Hepatocyte (in vitro differentiated cells): ENCODE measurements at regions not wholly inside any gene's neighbourhood (a gene's known extent, or its start where the extent isn't known, plus 50 kb on each side); places are given as distances from the start of the nearest gene placed in this dataset.

ENCODE experiments used
- DNase-seq: peaks from one replicate; pipeline ENCODE4 v3.0.0-alpha.2; 2016; ENCODE audit warnings: low spot score
- H2AFZ ChIP-seq: fragments of 200-600 bp; sonication (generic); 2 replicates; pipeline ENCODE4 v1.6.0; 2016; ENCODE audit warnings: antibody characterized with exemption, mild to moderate bottlenecking
- H3K27ac ChIP-seq: fragments of 200-600 bp; sonication (generic); 2 replicates; pipeline ENCODE4 v1.5.1; 2016; ENCODE audit warnings: mild to moderate bottlenecking
- H3K27me3 ChIP-seq: fragments of 200-600 bp; sonication (generic); 2 replicates; pipeline ENCODE4 v1.6.1; 2016
- H3K36me3 ChIP-seq: fragments of 200-600 bp; sonication (generic); replicated peaks from 2 replicates; pipeline ENCODE4 v1.5.1; 2016; ENCODE audit warnings: low read depth; ENCODE audit not compliant: insufficient read depth
- H3K4me1 ChIP-seq: fragments of 200-600 bp; sonication (generic); 2 replicates; pipeline ENCODE4 v1.5.1; 2016; ENCODE audit warnings: mild to moderate bottlenecking, moderate library complexity; ENCODE audit not compliant: insufficient read depth
- H3K4me2 ChIP-seq: fragments of 200-600 bp; sonication (generic); 2 replicates; pipeline ENCODE4 v1.6.0; 2016
- H3K4me3 ChIP-seq: fragments of 200-600 bp; sonication (generic); 2 replicates; pipeline ENCODE4 v1.5.1; 2016; ENCODE audit warnings: mild to moderate bottlenecking
- H3K79me2 ChIP-seq: fragments of 200-600 bp; sonication (generic); 2 replicates; pipeline ENCODE4 v1.6.0; 2017; ENCODE audit warnings: mild to moderate bottlenecking
- H3K9me2 ChIP-seq: fragments of 200-600 bp; sonication (generic); replicated peaks from 2 replicates; pipeline ENCODE4 v1.6.0; 2017; ENCODE audit warnings: mild to moderate bottlenecking; ENCODE audit not compliant: insufficient read depth
- H3K9me3 ChIP-seq: fragments of 200-600 bp; sonication (generic); 2 replicates; pipeline ENCODE4 v1.5.1; 2016; ENCODE audit warnings: low read depth, mild to moderate bottlenecking
- H4K20me1 ChIP-seq: fragments of 200-600 bp; sonication (generic); 2 replicates; pipeline ENCODE4 v1.6.0; 2016; ENCODE audit warnings: mild to moderate bottlenecking; ENCODE audit not compliant: insufficient read depth, poor library complexity, severe bottlenecking
- EZH2 ChIP-seq: fragments of 200-600 bp; sonication (generic); IDR thresholded peaks from 2 replicates; pipeline ENCODE4 v1.6.1; 2016; ENCODE audit warnings: antibody characterized with exemption, mild to moderate bottlenecking, borderline replicate concordance
- EZH2phosphoT487 ChIP-seq: fragments of 200-600 bp; sonication (generic); IDR thresholded peaks from one replicate; pipeline ENCODE4 v1.6.1; 2018; ENCODE audit warnings: antibody characterized with exemption, mild to moderate bottlenecking, low read depth, moderate library complexity; ENCODE audit not compliant: unreplicated experiment, severe bottlenecking
- WGBS: methylation state at CpG from one replicate; pipeline ENCODE4 v1.1.6; 2016; ENCODE audit warnings: low lambda C conversion rate; ENCODE audit errors: missing lambda C conversion rate; 5-methylcytosine and 5-hydroxymethylcytosine counted together
- TF ChIP-seq, protein P1 (sequence below): fragments of 200-600 bp; sonication (generic); IDR thresholded peaks from 2 replicates; pipeline ENCODE4 v1.5.1; 2016; ENCODE audit warnings: antibody characterized with exemption, mild to moderate bottlenecking; ENCODE audit not compliant: poor library complexity

DNA sequence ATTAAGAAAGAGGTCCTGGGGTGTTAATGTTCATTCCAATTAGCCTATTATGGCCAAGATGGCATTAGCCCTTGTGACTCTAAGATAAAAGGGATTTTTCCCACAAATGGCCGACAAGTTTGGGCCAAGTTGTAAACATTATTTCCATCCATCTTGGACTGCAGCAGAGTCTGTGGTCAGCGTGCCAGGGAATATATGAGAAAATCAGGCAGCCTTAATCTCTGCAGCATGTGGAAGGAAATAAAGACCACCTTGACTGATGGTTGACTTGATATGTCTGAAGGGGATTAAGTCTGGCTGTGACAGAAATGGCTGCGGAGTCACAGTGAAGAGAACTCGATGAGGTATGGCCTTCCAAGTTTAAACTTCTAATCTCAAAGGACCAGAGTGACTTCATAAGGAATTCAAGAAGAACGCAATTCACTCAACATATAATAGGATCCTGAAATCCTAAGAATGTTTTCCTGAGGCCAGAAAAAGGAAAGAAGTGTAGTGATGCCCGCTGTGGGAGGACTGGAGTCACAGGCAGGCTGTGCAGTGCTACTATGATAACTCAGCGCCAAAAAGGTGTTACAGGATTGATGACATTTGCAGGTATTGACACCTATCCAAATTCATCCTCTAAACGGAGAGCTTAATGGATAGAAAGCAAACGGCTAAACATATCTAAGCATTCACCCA lies 287.1 kb downstream of the SEC61B start:
- Histone ChIP-seq H3K9me2 (no peaks in the 10 kb centered on the region), H3K9me3 (no peaks in the 10 kb centered on the region), H4K20me1 (no peaks in the 10 kb centered on the region), H3K27me3 (no peaks in the 10 kb centered on the region), H3K79me2 (no peaks in the 10 kb centered on the region), H3K27ac (no peak overlapping the region), H3K4me1 (no peaks in the 10 kb centered on the region), H3K4me2 (no peak overlapping the region), H3K36me3 (no peaks in the 10 kb centered on the region), H3K4me3 (no peak overlapping the region), H2AFZ (no peak overlapping the region)
- WGBS = 63% methylated on average over 9 of the region's 9 CpGs
- TF ChIP-seq, protein P1, sequence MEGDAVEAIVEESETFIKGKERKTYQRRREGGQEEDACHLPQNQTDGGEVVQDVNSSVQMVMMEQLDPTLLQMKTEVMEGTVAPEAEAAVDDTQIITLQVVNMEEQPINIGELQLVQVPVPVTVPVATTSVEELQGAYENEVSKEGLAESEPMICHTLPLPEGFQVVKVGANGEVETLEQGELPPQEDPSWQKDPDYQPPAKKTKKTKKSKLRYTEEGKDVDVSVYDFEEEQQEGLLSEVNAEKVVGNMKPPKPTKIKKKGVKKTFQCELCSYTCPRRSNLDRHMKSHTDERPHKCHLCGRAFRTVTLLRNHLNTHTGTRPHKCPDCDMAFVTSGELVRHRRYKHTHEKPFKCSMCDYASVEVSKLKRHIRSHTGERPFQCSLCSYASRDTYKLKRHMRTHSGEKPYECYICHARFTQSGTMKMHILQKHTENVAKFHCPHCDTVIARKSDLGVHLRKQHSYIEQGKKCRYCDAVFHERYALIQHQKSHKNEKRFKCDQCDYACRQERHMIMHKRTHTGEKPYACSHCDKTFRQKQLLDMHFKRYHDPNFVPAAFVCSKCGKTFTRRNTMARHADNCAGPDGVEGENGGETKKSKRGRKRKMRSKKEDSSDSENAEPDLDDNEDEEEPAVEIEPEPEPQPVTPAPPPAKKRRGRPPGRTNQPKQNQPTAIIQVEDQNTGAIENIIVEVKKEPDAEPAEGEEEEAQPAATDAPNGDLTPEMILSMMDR = no peak
- TF ChIP-seq EZH2 = no peak
- no peak for TF ChIP-seq EZH2phosphoT487
- DNase-seq = no peak

DNA sequence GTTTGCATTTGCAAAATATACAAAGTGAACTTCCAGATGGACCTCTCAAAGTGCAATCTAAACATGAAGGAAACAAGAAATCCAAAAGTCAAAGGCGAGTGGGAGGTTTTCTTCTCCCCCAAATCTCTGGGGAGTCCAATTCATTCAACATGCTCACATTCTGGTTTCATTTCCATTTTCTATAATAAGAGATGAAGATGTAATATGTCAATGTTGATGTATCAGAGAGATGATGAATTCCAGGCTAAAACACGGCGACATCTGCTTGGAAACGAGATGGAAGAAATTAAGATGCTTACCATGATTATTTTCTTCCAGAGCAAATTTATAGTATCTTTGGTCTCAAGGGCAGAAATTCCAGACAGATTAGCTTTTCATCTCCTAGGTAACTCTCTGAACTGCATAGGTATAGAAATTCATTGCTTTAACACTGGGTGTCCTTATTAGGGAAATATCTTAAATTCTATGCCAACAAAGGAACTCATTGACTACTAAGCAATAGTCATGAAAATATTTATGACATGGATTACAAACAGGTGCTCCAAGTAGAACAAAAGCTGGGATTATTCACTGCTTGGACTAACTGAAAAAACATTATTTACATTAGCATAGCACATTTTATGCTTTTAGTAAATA lies 287.9 kb downstream of the SEC61B start:
- H2AFZ ChIP-seq = no peak overlapping the region
- 74% methylated on average over 4 of the region's 4 CpGs for WGBS
- H4K20me1 ChIP-seq = no peaks in the 10 kb centered on the region
- H3K27me3 ChIP-seq = no peaks in the 10 kb centered on the region
- H3K36me3 ChIP-seq = no peaks in the 10 kb centered on the region
- DNase-seq = no peak
- no peaks in the 10 kb centered on the region for H3K79me2 ChIP-seq
- H3K4me3 ChIP-seq = no peak overlapping the region
- no peak for TF ChIP-seq EZH2phosphoT487
- H3K27ac ChIP-seq = no peak overlapping the region
- no peaks in the 10 kb centered on the region for H3K9me2 ChIP-seq
- H3K4me2 ChIP-seq = no peak overlapping the region
- no peaks in the 10 kb centered on the region for H3K4me1 ChIP-seq
- H3K9me3 ChIP-seq = no peaks in the 10 kb centered on the region

DNA sequence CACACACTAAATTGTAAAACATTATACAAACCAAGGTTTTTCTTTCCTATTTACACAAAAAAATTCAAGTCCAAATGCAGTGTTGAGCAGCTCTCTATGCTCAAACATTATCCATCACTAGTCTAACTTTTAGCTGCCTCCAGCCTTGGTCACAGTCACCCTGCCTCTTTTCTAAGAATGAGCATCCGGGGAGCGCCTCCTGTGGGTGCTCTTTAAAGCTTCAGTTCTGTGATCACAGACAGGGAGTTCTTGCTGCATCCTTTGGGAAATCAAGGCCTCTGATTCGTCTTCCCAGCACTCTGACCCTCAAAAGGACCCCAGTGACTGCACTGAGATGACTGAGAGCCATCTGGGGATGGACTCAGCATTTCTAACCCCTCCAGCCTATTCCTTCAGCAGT lies 289.6 kb downstream of the SEC61B start:
- no peaks in the 10 kb centered on the region for H3K27me3 ChIP-seq
- H3K36me3 ChIP-seq = no peaks in the 10 kb centered on the region
- DNase-seq = no peak
- no peak overlapping the region for H3K4me2 ChIP-seq
- H4K20me1 ChIP-seq = no peaks in the 10 kb centered on the region
- H3K4me3 ChIP-seq = no peak overlapping the region
- H3K79me2 ChIP-seq = no peaks in the 10 kb centered on the region
- no peak overlapping the region for H3K27ac ChIP-seq
- no peaks in the 10 kb centered on the region for H3K9me2 ChIP-seq
- WGBS = 70% methylated on average over 3 of the region's 3 CpGs
- H2AFZ ChIP-seq = no peak overlapping the region
- TF ChIP-seq, protein P1 = no peak
- TF ChIP-seq EZH2 (no peak), EZH2phosphoT487 (no peak)
- no peaks in the 10 kb centered on the region for H3K4me1 ChIP-seq
- H3K9me3 ChIP-seq = no peaks in the 10 kb centered on the region

DNA sequence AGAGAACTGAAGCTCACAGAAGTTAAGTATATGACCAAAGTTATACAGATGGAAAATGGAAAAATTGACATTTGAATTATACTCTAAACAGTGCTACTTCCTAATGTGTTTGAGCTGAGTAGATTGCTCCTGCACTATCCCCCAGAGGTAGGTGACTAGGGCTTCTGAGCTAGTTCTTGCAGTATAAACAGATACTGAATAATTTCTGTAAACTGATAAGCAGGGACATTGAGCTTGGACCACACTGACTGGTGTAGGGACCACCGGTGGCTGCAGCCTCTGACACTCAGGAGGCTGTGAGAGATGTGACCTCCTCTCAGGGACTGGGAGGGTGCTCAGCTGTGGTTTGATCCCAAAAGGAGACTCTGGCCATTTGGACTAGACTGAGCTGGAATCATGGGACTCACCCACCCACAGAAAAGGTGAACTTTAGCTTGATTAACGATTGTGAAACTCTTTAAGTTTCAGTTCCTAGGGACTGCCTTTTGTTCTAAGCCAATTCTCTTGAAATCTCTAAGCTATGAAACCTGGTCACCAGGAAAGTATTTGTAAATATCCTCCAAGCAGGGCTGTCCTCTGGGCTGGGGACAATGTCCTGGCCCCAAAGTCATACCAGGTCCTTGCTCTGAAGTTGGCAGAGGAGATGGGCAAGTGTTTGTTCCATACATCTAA lies 291.5 kb downstream of the SEC61B start:
- WGBS = 66% methylated on average over 2 of the region's 2 CpGs
- peak; percentile 10 for DNase-seq
- TF ChIP-seq EZH2phosphoT487 (no peak), EZH2 (no peak)
- TF ChIP-seq, protein P1 = no peak

More for the DNA sequence above, 291.5 kb downstream of the SEC61B start:
- Histone ChIP-seq H3K79me2 (no peaks in the 10 kb centered on the region), H3K9me2 (no peaks in the 10 kb centered on the region), H3K9me3 (no peaks in the 10 kb centered on the region), H3K36me3 (no peaks in the 10 kb centered on the region), H3K27ac (no peak overlapping the region), H2AFZ (no peak overlapping the region), H3K4me3 (no peak overlapping the region), H4K20me1 (no peaks in the 10 kb centered on the region), H3K4me2 (no peak overlapping the region), H3K27me3 (no peaks in the 10 kb centered on the region), H3K4me1 (no peaks in the 10 kb centered on the region)
